AG09309 (cell line): ENCODE measurements at regions not wholly inside any gene's neighbourhood (a gene's known extent, or its start where the extent isn't known, plus 50 kb on each side); places are given as distances from the start of the nearest gene placed in this dataset.

ENCODE experiments used
- DNase-seq: peaks from one replicate; pipeline ENCODE4 v3.0.0-alpha.2; 2010; ENCODE audit warnings: low read depth
- H3K4me3 ChIP-seq: 2 replicates; pipeline ENCODE4 v1.5.1; 2011; ENCODE audit warnings: mild to moderate bottlenecking, low read depth, low read length, moderate library complexity; ENCODE audit not compliant: control insufficient read depth
- TF ChIP-seq, protein P1 (sequence below): IDR thresholded peaks from 2 replicates; pipeline ENCODE4 v1.5.1; 2011; ENCODE audit warnings: mild to moderate bottlenecking, low read depth, low read length, inconsistent platforms; ENCODE audit not compliant: insufficient read depth, control insufficient read depth; ENCODE audit errors: missing control alignments

DNA sequence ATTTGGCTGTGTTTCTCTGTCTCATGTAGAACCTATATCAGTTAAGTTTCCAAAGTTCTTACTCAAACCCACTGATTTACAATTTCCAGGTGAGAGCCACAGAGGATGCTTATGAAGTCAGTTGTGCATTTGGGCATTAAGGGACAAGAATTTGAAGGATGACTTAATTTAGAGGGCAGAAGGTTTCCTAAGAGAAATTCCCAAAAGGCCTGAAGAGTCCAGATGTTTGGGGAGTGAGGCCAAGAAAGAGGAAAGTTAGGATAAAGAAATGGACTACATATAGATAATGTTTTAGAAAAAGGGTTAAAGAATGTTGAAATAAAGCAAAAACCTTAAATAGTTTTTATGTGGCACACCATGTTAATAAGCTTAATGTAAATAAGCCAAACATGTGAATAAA lies 338.7 kb upstream of the GRM7 start:
- H3K4me3 ChIP-seq: no peak overlapping the region
- TF ChIP-seq, protein P1, sequence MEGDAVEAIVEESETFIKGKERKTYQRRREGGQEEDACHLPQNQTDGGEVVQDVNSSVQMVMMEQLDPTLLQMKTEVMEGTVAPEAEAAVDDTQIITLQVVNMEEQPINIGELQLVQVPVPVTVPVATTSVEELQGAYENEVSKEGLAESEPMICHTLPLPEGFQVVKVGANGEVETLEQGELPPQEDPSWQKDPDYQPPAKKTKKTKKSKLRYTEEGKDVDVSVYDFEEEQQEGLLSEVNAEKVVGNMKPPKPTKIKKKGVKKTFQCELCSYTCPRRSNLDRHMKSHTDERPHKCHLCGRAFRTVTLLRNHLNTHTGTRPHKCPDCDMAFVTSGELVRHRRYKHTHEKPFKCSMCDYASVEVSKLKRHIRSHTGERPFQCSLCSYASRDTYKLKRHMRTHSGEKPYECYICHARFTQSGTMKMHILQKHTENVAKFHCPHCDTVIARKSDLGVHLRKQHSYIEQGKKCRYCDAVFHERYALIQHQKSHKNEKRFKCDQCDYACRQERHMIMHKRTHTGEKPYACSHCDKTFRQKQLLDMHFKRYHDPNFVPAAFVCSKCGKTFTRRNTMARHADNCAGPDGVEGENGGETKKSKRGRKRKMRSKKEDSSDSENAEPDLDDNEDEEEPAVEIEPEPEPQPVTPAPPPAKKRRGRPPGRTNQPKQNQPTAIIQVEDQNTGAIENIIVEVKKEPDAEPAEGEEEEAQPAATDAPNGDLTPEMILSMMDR: no peak
- no peak for DNase-seq

- DNase-seq: no peak
- H3K4me3 ChIP-seq: no peak overlapping the region
- TF ChIP-seq, protein P1: no peak
These were observed 337.9 kb upstream of the GRM7 start for GRCh38 chr3:6523043-6523442.

- H3K4me3 ChIP-seq: no peak overlapping the region
- TF ChIP-seq, protein P1: no peak
- no peak for DNase-seq
These were observed 336.4 kb upstream of the GRM7 start for GRCh38 chr3:6524479-6524878.

DNA sequence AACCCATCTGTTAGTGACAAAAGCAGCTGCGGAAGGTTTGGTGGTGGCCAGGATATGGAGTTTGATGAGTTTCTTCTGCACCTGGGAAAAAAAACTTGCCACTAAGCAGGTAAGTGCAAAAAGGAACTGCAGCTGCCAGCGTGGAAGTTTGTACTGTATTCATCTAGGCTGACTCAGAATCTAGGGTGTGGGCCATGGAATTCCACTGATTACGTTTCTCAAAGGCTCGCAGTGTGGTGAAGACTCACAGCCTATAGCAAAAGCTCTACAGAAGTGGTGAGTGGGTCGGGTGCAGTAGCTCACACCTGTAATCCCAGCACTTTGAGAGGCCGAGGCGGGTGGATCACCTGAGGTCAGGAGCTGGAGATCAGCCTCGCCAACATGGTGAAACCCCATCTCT lies 334.6 kb upstream of the GRM7 start:
- DNase-seq: no peak
- TF ChIP-seq, protein P1: no peak
- no peak overlapping the region for H3K4me3 ChIP-seq

GRCh38 chr3:6526861-6527260 lies 334.1 kb upstream of the GRM7 start:
- TF ChIP-seq, protein P1: no peak
- DNase-seq: no peak
- no peak overlapping the region for H3K4me3 ChIP-seq

- no peak overlapping the region for H3K4me3 ChIP-seq
- TF ChIP-seq, protein P1: no peak
- no peak for DNase-seq
These were observed 332.0 kb upstream of the GRM7 start for GRCh38 chr3:6528951-6529350.

DNA sequence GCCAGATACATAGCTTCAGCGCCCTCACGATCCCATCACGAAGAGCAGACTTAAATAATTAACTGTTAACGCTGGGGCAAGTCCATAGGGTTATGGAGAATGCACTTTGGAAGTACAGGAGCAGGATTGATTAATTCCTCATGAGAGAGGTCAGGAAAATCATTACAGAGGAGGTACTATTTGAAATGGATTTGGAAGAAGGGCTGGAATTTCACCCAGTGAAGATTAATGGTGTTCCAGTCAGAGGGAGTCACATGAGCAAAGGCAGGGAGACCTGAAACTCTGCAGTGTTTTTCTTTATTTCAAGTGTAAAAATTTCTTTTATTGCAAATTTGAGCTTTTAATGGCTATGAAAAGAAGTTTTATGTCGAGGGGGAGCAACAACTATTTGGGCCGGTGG lies 329.8 kb upstream of the GRM7 start:
- no peak for DNase-seq
- no peak overlapping the region for H3K4me3 ChIP-seq

More for the DNA sequence above, 329.8 kb upstream of the GRM7 start:
- TF ChIP-seq, protein P1: no peak
